SU-DHL-6 (cell line): ENCODE measurements at regions not wholly inside any gene's neighbourhood (a gene's known extent, or its start where the extent isn't known, plus 50 kb on each side); places are given as distances from the start of the nearest gene placed in this dataset.

Source experiments
- CTCF ChIP-seq: fragments of 200-600 bp; sonication (generic); IDR thresholded peaks from one replicate; pipeline ENCODE4 v1.5.1; 2017; ENCODE audit warnings: antibody characterized with exemption, mild to moderate bottlenecking, low read length, moderate library complexity; ENCODE audit not compliant: insufficient read depth, poor library complexity, severe bottlenecking
- EZH2phosphoT487 ChIP-seq: fragments of 200-600 bp; sonication (generic), shearing (Covaris generic); conservative IDR thresholded peaks from 2 replicates; pipeline ENCODE4 v1.6.1; 2018; ENCODE audit warnings: mild to moderate bottlenecking, antibody characterized with exemption, low read length, moderate library complexity, mixed read lengths

DNA sequence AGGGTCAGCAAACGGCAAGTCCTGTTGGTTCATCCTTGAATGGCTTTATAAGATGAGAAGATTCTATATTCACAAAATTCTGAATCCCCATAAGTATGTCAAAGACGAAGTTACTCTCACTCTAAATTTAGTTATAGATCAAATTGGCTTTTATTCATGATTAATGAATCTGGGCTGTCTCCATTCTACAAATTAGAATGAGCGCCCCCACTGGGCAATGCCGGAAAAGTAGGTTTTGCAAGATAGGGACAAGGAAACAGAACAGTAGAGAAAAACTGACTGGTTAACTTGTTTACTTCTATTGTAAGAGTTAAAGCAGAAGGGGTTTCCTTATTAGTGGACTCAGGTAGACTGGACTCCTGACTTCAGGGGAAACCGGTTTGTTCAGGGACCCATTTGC lies 100.3 kb downstream of the F11 start:
- no peak for TF ChIP-seq CTCF
- no peak for TF ChIP-seq EZH2phosphoT487
